ENCODE measurements at regions not wholly inside any gene's neighbourhood (a gene's known extent, or its start where the extent isn't known, plus 50 kb on each side); places are given as distances from the start of the nearest gene placed in this dataset.
"Not testable (repeated sequence)": the region's sequence is repeated elsewhere in the genome, so short reads cannot be mapped to it uniquely, and the experiment has no call there.

- Histone ChIP-seq H3K27me3 (ENCODE audit: control insufficient read depth, insufficient read depth, low read length) (no peaks in the 10 kb centered on the region), H3K36me3 (ENCODE audit: control insufficient read depth, insufficient read depth, low read length) (no peaks in the 10 kb centered on the region), H3K9me3 (ENCODE audit: control insufficient read depth, insufficient read depth, low read length) (no peaks in the 10 kb centered on the region), H3K27ac (ENCODE audit: low read length) (no peak overlapping the region), H3K4me1 (ENCODE audit: control insufficient read depth, insufficient read depth, low read length) (no peaks in the 10 kb centered on the region), H3K4me3 (ENCODE audit: low read length) (no peak overlapping the region)
- H3K36me3 Mint-ChIP-seq, result no peaks in the 10 kb centered on the region
- no peak for TF ChIP-seq CTCF (IDR thresholded peaks at IDR 0.05)
- no peaks in the 10 kb centered on the region for H3K4me1 Mint-ChIP-seq
- no peak for DNase-seq
- no peak for ATAC-seq
- H3K27ac Mint-ChIP-seq, result no peak overlapping the region
- intact Hi-C loops (cut with micrococcal nuclease), result no loop called here
- no peak overlapping the region for H3K4me3 Mint-ChIP-seq
- 83% methylated on average over 2 of the region's 2 CpGs for WGBS (ENCODE audit: insufficient coverage)
- H3K27me3 Mint-ChIP-seq (ENCODE audit: low read depth in 2 of 2), result no peaks in the 10 kb centered on the region
- H3K9me3 Mint-ChIP-seq, result peaks cover 3 to 9% of the 10 kb centered on the region in 2 donors
Measured at GRCh38 chr2:49714454-49714853, 560.1 kb upstream of the FSHR start.

GRCh38 chr2:49702740-49703139, 548.4 kb upstream of the FSHR start:
- Histone ChIP-seq H3K4me1 (ENCODE audit: control insufficient read depth, insufficient read depth, low read length) (no peaks in the 10 kb centered on the region), H3K27ac (ENCODE audit: low read length) (no peak overlapping the region), H3K27me3 (ENCODE audit: control insufficient read depth, insufficient read depth, low read length) (no peaks in the 10 kb centered on the region), H3K9me3 (ENCODE audit: control insufficient read depth, insufficient read depth, low read length) (no peaks in the 10 kb centered on the region), H3K4me3 (ENCODE audit: low read length) (no peak overlapping the region), H3K36me3 (ENCODE audit: control insufficient read depth, insufficient read depth, low read length) (no peaks in the 10 kb centered on the region)
- DNase-seq, result no peak
- intact Hi-C loops (cut with micrococcal nuclease), result no loop called here
- ATAC-seq, result no peak
- no peak overlapping the region for H3K27ac Mint-ChIP-seq
- no peak for TF ChIP-seq CTCF (IDR thresholded peaks at IDR 0.05)
- H3K27me3 Mint-ChIP-seq (ENCODE audit: low read depth in 2 of 2), result no peaks in the 10 kb centered on the region
- WGBS (ENCODE audit: insufficient coverage), result 93% methylated on average over 3 of the region's 3 CpGs
- no peaks in the 10 kb centered on the region for H3K36me3 Mint-ChIP-seq
- no peaks in the 10 kb centered on the region for H3K4me1 Mint-ChIP-seq
- H3K9me3 Mint-ChIP-seq, result peaks cover 4 to 8% of the 10 kb centered on the region in 2 donors
- no peak overlapping the region for H3K4me3 Mint-ChIP-seq

GRCh38 chr2:49693961-49694360, 539.6 kb upstream of the FSHR start:
- no peak for TF ChIP-seq CTCF (IDR thresholded peaks at IDR 0.05)
- ATAC-seq (no peak), DNase-seq (no peak)
- H3K4me3 ChIP-seq (ENCODE audit: low read length), result no peak overlapping the region
- H3K27me3 Mint-ChIP-seq (ENCODE audit: low read depth in 2 of 2), result no peaks in the 10 kb centered on the region
- no peak overlapping the region for H3K27ac ChIP-seq (ENCODE audit: low read length)
- intact Hi-C loops (cut with micrococcal nuclease), result no loop called here
- H3K27ac Mint-ChIP-seq, result no peak overlapping the region
- no peaks in the 10 kb centered on the region for H3K4me1 Mint-ChIP-seq
- no peaks in the 10 kb centered on the region for H3K36me3 ChIP-seq (ENCODE audit: control insufficient read depth, insufficient read depth, low read length)
- H3K4me3 Mint-ChIP-seq, result no peak overlapping the region
- no peaks in the 10 kb centered on the region for H3K4me1 ChIP-seq (ENCODE audit: control insufficient read depth, insufficient read depth, low read length)
- H3K27me3 ChIP-seq (ENCODE audit: control insufficient read depth, insufficient read depth, low read length), result no peaks in the 10 kb centered on the region
- H3K9me3 Mint-ChIP-seq, result peaks cover 0 to 3% of the 10 kb centered on the region in 2 donors
- no peaks in the 10 kb centered on the region for H3K9me3 ChIP-seq (ENCODE audit: control insufficient read depth, insufficient read depth, low read length)
- no peaks in the 10 kb centered on the region for H3K36me3 Mint-ChIP-seq

GRCh38 chr2:49692022-49692421, 537.7 kb upstream of the FSHR start:
- H3K9me3 ChIP-seq (ENCODE audit: control insufficient read depth, insufficient read depth, low read length); H3K4me1 Mint-ChIP-seq; DNase-seq; H3K9me3 Mint-ChIP-seq; intact Hi-C loops (cut with micrococcal nuclease); H3K27me3 Mint-ChIP-seq (ENCODE audit: low read depth in 2 of 2); H3K4me1 ChIP-seq (ENCODE audit: control insufficient read depth, insufficient read depth, low read length); H3K36me3 Mint-ChIP-seq; H3K36me3 ChIP-seq (ENCODE audit: control insufficient read depth, insufficient read depth, low read length); H3K4me3 ChIP-seq (ENCODE audit: low read length); H3K27ac Mint-ChIP-seq; H3K27ac ChIP-seq (ENCODE audit: low read length); H3K4me3 Mint-ChIP-seq; H3K27me3 ChIP-seq (ENCODE audit: control insufficient read depth, insufficient read depth, low read length); ATAC-seq: not testable (repeated sequence)
- 100% methylated on average over 1 of the region's 2 CpGs for WGBS (ENCODE audit: insufficient coverage)

Data from natural killer cell (primary cell).